Activated T-helper 1 cell treated with Interleukin-2 at 50 U/mL for 16 hours (primary cell): ENCODE measurements at regions not wholly inside any gene's neighbourhood (a gene's known extent, or its start where the extent isn't known, plus 50 kb on each side); places are given as distances from the start of the nearest gene placed in this dataset.

ENCODE experiments used
- DNase-seq: peaks from one replicate; pipeline ENCODE4 v3.0.0-alpha.2; 2020; ENCODE audit warnings: low read depth

DNA sequence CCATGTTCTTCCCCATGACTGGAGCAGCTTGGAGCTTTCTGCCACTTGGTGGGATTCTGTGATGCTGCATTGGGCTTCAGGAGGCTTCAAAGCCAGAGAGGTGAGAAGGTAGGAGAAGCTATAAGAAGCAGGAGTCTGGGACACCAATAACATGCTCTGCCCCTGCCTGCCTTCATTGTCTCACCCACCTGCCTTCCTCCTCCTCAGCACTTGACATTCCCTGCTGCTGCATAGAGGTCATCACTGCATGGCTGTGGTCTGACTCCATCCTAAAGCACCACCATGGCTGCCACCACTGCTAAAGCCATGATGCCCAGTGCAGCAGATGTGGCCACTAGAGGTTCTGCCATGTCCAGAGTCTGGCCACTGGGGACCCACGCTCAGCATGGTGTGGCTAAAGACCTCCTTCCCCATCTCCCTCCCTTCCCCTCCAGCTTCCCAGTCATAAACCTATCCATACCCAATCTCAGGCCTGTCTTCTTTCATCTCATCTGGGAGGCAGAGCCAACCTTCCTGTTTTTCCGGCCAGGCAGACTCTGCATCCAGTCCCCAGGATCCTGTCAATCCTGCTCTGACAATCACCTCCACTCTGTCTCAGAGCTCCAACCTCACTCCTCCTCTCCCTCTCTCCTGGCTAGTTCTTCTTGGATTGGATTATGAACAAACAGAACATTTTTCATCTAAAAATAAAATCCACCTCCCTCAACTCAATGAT is 285.1 kb upstream of the POU3F1 start:
- no peak for DNase-seq

DNA sequence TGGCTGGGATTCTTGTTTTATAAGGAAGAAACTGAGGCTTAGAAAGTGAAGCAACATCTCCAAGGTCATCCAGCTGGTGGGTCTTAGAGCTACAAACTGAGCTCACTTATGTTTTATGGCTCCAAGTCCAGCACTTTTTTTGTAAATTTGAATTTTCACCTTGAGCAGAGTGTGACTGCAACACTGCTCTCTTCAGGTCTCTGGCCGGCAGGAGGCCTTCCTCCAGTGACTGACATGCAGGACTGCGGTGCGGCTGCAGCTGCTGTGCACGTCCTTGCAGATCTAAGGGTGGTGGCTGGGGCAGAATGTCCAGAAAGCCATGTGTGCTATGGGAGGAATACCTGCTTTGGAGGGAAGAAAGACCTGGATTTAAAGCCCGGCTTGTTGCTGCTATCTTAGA is 284.2 kb upstream of the POU3F1 start:
- no peak for DNase-seq

DNA sequence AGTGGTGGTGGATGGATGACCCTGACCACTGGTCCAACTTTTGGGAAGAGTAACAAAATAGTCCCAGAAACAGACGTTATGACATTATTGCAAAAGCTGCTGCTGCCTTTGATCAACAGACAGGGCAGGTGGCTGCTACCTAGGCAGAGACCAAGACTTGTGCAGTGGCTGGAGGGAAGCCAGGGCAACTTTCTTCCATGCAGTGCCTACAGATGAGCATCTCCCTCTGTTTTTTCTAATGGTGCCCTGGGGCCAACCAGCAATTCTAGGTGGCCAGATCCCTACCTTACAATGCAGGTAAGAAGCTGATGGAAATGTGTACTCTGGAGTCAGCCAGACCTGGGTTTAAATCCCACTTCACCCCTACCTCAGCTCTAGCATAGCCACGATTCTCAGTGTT is 283.1 kb upstream of the POU3F1 start:
- DNase-seq, result no peak

DNA sequence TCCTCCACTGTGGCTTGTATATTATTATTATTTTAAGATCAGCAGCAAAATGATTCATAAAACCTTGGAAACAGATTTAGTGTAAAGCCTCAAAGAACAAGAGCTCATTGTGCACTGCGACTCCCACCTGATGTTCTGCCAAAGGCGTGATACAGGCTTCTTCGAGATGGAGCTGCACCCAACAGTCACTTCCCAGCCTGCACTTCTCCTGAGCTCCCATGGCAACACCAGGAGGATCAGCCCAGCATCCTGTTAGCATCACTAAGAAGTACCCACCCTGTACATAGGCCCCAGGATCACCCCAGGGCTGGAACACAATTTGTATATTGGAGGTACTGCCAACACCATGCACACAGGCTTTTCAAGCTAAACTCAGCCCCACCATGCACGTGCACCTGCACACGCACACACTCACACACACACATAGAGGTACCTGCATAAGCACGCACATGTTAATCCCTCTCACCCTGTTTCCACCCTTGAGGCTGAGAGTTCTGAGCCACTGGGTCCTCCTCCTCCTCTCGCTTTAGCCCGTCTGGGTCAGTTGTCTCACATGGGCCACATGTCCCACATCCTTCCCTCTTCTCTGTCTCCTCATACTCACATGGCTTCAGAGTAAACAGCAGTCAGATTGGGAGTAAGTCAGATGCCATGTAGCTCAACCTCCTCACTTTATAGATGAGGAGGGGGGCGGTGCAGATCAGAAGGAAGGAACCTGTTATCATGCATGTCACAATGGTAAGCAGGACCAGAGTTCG is 281.9 kb upstream of the POU3F1 start:
- DNase-seq, result no peak

GRCh38 chr1:38327559-38327973 is 281.0 kb upstream of the POU3F1 start:
- no peak for DNase-seq

DNA sequence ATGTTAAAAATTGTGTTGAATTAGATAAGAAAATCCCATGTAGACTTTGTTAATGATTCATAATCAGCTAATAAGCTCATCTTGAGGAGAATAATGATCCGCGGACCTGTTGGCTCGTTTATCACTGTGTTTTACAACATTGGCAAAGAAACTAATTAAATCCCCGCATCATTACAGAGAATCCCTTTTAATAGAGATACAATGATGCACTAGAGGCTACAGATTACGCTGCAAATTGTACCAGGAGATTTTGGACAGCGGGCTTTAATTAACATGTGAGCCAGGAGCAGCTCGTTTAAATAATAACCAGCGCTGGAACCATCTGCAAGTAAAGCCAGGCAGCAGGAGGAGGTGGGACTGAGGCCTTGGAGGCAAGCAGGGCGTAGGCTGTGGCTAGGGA is 280.3 kb upstream of the POU3F1 start:
- no peak for DNase-seq

DNA sequence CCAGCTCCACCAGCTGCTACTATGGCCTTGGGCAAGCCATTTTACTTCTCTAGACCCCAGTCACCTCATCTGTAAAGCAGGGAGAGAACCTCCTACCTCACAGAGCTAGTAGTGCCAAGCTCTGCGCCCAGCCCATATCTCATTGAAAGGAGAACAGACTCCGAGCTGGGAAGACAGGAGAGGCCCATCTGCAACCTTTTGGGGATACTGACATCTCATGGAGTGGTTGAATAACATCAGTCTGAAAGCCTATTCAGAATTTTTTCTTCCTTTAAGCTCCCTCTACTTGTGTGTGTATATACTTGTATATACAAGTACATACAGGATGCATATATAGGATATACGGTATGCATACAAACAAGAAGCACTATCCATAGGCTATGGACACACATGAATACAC is 279.5 kb upstream of the POU3F1 start:
- DNase-seq, result no peak

DNA sequence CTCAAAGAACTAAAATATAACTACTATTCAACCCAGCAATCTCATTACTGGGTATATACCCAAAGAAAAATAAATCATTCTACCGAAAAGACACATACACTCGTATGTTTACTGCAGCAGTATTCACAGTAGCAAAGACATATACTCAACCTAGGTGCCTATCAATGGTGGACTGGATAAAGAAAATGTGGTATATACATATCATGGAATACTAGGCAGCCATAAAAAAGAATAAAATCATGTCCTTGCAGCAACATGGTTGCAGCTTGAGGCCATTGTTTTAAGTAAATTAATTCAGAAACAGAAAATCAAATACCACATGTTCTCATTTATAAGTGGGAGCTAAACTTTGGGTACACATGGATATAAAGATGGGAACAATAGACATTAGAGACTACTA is 266.2 kb upstream of the POU3F1 start:
- DNase-seq, result no peak

DNA sequence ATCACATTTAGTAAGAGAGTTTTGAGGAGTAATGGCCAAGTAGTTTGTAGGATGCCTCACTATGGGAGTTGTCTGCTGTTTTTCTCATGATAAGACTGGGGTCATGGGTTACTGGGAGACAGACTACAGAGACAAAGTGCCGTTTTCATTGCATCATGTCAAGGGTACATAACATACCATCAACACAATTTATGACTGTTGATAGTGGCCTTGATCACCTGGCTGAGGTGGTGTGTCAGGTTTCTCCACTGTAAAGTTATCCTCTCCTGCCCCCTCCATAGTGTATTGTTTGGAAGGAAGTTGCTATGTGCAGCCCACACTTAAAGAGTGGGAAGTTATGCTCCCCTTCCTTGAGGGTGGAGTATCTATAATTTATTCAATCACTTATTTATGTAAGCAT is 263.5 kb upstream of the POU3F1 start:
- no peak for DNase-seq

GRCh38 chr1:38308780-38309179 is 262.2 kb upstream of the POU3F1 start:
- DNase-seq, result no peak

GRCh38 chr1:38305666-38306065 is 259.1 kb upstream of the POU3F1 start:
- DNase-seq, result no peak

DNA sequence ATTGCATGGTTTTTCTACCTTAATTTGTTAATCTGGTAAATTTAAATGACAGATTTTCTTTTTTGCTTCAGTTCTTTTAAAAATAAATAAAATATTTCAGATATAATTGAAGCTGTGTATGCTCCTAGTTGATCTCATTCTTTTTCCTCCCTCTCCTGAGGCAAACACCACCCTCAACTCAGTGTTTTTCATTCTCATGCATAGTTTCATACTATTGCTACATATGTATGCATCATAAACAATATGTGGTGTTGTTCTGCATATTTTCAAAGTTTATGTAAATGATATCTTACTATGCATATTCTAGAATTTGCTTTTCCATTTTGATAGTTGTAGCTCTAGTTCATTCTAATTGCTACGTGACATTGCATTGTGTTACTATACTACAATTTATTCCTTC is 257.2 kb upstream of the POU3F1 start:
- DNase-seq, result no peak

DNA sequence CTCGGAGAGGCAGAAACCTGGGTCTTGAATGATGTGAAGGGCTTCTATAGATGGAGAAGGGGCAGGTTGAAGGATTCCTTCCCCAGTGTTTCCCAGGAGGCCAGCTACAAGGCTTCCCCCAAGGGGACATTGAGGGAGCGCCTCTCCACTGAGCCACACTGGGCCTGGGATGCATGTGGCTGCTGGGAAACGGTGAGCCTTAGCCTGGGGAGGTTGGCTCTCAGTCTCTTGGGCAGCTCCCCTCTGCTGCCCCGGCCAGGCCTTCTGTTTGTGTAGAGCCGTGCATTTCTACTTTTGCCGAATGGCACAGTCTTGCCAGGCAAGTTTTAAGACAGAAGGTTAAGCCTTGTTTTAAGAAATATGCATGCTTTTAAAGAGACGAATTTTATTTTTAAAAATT is 254.4 kb upstream of the POU3F1 start:
- DNase-seq, result no peak

DNA sequence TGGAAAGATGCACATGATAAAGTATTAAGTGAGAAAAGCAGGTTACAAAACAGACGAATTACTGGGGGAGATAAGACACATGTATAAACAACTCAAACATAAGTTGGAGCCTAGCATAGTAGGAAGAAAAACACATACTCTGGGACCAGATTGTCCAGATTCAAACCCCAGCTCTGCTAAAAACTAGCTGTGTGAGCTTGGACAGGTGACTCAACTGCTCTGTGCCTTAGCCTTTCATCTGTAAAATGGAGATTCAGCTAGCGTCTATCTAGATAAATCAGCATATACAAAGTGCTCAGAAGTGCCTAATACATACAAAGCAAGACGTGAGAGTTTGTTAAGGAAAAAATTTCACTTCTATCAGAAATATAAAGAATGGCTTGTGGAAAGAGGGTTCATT is 254.0 kb upstream of the POU3F1 start:
- no peak for DNase-seq

- no peak for DNase-seq
Measured at GRCh38 chr1:38297842-38298241, 251.2 kb upstream of the POU3F1 start.

DNA sequence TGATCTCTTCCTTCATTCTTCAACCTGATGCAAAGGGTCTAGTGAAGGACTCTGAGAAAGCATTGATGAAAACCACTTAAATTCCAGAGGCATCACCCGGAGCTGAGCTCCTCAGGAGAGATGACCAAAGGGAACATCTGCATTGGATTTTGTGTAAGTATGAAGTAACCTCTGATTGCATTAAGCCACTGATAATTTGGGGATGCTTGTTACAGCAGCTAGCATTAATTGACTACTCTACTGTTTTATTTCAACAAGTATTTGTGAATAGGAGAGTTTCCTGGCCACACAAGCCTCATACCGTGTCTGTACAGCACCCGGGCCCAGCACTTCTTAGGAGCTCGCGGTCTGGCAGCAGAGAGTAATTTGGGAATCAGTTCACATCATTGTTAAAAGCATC is 250.7 kb upstream of the POU3F1 start:
- no peak for DNase-seq

- DNase-seq, result no peak
Measured at GRCh38 chr1:38296047-38296446, 249.5 kb upstream of the POU3F1 start.

DNA sequence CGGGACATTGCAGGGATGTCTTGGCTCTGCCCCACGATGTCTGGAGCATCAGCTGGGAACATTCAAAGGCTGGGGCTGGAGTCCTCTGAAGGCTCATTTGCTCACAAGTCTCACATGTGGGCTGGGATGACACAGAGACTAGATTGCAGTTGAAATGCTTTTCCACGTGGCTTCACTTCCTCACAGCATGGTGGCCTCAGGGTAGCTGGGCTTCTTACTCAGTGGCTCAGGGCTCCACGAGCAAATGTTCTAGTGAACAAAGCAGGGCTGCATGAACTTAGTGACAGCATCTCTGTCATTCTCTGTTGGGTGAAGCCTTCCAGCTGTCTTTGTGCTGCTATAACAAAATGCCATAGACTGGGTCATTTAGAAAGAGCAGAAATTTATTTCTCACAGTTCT is 247.0 kb upstream of the POU3F1 start:
- DNase-seq, result no peak

GRCh38 chr1:38292969-38293368 is 246.4 kb upstream of the POU3F1 start:
- DNase-seq, result no peak

- no peak for DNase-seq
Measured at GRCh38 chr1:38291906-38292521, 245.4 kb upstream of the POU3F1 start.

DNA sequence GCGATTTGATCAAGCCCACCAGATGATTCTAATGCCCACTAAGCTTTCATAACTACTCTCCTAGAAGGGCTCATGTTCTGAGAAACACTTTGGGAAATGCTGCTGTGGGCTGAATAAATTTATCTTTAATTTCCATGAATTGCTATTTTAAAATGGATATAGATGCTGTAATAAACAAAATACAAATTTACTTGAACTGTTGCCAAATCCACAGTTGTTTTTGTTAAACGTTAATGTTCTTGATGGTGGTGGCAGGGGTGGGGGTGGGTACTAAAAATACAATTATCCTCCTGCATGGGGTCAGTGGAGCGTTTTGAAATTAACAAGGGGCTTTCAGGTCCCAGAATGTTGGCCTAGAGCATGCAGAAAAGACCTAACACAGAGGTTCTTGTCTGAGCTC is 244.7 kb upstream of the POU3F1 start:
- no peak for DNase-seq

GRCh38 chr1:38289034-38289433 is 242.4 kb upstream of the POU3F1 start:
- no peak for DNase-seq

GRCh38 chr1:38287547-38287946 is 241.0 kb upstream of the POU3F1 start:
- no peak for DNase-seq
